Sciatic nerve (tissue), 2 donors: ENCODE measurements at regions not wholly inside any gene's neighbourhood (a gene's known extent, or its start where the extent isn't known, plus 50 kb on each side); places are given as distances from the start of the nearest gene placed in this dataset.

ENCODE experiments used
- ATAC-seq: fragments of 200-7000 bp; cut with Tn5 transposase; one replicate; pipeline ENCODE4 v1.9.1; 2020; ENCODE audit warnings: mild to moderate bottlenecking, moderate library complexity
- DNase-seq: peaks from one replicate; pipeline ENCODE4 v3.0.0-alpha.2; 2020; ENCODE audit warnings: low spot score
- intact Hi-C: fragments of 100-400 bp; cut with DNase I; formaldehyde crosslinking; loops from one replicate; pipeline ENCODE4 v1.14.2; 2022
- donor health status: DM: no; HTN: no; CAD: no.
- donor health status: DM: no; HTN: no; CAD: no.

DNA sequence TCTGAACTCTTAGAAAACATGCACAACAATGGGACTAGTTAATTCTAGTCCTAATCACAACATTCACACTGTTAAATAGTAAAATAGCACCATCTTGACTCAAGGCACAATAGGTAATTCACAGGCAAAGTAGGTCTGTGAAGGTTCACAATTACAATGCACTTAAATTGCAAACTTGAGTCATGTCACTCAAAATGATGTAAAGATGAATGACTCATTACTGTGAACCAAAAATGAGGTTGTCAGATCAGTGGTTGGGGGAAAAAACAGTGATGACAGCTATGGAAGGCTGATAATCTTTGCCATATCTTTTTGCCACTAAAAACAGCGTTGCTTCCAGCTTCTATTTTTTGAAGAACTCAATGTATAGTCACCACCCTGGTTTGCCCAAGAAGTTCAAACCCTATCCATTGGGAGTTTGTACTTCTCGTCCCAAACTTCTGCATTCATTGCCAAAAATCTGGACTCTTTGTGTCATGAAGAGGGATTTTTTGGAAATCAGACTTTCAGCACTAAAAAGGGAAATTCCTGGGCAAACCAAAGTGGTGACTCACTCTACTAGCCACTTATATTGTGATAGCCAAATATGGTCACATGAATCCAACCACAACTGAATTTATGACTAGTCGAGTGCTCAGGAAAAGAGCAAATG is 200.9 kb upstream of the TMTC4 start:
- ATAC-seq (no peak), DNase-seq (no peak)
- intact Hi-C loops, result no loop called here

DNA sequence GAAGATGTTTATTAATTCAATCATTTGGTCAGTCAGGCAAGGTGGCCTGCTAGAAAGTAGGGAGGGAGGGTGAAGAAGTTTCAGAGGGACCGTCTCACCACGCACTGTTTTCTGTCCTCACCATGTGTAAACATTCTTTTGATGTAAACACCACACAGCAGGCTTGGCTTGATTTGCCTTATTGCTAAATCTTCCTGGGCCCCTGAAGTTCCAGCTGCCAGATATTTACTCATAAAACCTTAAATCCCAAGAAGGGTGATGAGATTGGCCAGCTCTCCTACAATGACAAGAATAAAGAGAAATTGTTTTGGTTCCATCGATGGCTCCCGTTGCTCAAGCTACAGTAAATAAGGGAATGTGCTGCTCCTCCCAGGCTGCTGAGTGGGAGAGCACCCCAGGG is 198.2 kb upstream of the TMTC4 start:
- ATAC-seq (no peak), DNase-seq (no peak)
- intact Hi-C loops, result no loop called here

DNA sequence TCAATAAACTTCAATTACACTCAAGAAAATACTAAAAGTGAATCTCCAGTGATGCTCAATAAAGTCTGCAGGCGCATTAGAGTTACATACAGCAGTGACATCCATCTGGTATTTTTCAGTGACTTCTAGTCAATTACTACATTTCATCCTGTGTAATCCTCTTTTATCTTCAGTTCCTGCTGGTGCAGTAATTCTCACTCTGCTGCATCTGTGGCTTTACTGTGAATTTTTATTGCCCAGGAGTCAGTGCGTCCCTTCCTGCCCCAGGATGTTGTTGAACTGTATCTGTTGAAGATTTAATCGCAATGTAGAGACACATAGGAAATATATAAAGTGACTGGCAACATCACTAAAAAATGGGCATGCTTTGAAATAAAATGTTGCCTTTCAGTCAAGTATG is 196.3 kb upstream of the TMTC4 start:
- intact Hi-C loops, result no loop called here
- ATAC-seq, result no peak
- no peak for DNase-seq

DNA sequence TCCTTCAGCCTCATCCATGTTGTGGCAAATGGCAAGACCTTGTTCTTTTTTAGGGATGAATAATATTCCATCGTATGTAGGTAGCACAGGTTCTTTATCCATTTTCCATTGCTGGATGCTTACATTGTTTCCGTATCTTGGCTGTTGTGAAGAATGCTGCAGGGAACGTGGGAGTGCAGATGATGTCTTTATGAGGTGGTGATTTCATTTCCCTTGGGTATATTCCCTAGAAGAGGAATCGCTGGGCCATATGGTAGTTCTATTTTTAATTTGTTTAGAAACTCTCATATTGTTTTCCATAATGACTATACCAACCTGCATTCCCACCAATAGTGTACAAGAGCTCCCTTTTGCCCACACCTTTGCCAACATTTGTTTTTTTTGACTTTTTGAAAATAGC is 186.3 kb upstream of the TMTC4 start:
- DNase-seq (no peak), ATAC-seq (no peak)
- intact Hi-C loops, result no loop called here

DNA sequence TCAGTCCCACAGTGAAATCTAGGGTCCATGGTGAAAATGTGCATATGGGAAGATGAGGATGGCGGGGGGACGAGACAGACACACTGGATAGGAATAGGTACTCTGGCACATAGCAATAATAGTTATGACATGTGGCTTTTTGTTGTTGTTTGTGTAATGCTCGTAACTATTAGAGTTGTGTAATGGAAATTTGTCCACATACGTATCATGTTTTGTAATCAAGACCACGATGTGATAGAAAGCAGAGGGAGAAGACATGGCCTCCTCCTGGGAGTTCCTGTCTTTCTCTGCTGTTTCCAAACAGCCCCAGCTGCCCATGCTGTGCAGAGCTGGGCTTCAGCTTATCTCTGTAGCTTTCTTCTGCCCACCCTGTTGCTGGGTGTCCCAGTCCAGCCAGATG is 185.3 kb upstream of the TMTC4 start:
- ATAC-seq (no peak), DNase-seq (no peak)
- intact Hi-C loops, result no loop called here

DNA sequence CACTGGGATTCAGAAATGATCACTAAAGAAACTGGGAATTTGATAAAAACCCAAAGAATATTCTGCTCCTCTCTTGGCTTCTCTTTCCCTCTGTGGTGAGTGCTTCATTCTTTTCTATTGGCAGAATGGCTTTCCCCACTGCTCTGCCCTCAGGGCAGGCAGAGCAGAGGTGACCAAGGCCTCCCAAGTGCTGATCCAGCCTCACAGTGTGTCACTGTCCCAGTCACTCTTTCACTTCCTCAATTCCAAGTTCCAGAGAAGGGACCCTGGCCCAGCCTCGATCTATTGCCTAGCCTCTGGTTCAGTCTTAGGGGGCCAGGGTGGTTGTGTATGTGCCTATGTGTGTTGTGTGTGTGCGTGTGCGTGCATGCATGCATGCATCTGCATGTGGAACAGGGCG is 180.6 kb upstream of the TMTC4 start:
- intact Hi-C loops, result no loop called here
- ATAC-seq (no peak), DNase-seq (no peak)

DNA sequence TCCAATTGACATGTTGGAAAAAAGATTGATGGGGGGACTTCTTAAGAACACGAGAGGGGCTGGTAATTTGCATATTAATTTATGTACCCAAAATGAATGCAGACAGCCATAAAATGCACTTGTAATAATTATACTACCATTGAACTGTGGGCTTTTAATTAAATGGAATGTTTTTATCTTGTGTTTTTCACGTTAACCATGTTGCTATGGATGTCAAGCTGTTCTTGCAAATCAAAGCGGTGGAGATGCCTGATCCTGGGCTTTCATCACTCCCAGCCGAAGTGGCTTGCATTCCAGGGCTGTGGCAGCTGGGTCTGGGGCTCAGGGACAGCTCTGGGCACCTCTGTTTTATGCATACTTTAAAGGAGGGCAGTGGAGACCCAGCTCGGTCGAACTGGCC is 179.4 kb upstream of the TMTC4 start:
- ATAC-seq (no peak), DNase-seq (no peak)
- intact Hi-C loops, result no loop called here

DNA sequence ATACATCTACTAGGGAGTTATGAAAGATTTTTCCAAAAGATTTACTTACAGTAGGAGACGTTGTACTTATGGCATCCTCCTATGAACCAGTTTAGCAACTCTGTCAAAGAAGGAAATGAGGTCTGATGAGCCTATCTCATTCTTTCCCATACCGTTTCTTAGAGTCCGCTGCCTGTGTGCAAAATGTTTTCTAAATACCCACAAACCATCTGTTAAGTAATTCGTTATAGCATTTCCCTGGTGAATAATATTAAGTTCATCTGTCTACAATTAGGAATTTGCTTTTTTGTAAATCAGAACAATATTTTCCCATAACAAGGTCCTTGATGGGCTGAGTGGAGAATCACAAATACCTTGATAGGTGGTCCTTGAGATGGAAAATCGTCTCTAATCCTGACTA is 178.8 kb upstream of the TMTC4 start:
- ATAC-seq, result no peak
- DNase-seq, result no peak
- intact Hi-C loops, result no loop called here

DNA sequence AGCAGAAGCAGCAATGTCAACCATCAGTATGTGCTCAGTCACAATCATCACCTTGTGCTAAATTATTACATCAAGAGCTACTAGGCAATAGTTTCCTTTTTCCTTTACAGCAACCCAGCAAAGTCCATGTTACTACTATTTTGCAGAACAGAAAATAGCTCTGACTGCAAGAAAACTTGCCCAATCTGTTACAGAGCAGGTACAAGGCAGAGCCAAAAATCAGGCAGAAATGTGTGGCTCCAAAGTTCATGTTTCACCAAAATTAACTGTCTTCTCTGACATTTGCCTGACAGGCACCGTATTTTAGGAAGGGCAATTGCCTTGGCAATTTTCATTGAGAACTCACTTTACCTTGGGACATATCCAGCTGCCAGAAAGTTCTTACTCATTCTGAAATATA is 177.6 kb upstream of the TMTC4 start:
- ATAC-seq (no peak), DNase-seq (no peak)
- intact Hi-C loops, result no loop called here

DNA sequence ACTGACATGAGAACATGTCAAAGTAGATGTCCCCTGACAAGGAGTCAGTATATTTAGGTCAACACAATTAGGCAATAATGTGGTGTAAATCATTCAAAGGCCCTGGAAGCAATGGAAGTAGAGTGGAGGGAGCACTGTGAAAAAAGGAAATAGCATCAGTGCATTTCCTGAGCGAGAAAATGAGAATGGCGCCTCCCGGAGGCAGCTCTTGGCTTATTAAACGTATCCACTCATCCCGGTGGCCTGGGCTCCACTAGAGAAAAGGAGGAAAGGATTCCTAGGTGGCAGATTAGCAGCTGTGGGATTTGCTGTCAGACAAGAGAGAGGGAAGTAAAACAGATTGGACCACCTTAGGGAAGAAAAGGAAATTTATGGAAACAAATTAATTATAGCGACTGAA is 173.7 kb upstream of the TMTC4 start:
- no peak for DNase-seq
- ATAC-seq, result no peak
- intact Hi-C loops, result no loop called here

DNA sequence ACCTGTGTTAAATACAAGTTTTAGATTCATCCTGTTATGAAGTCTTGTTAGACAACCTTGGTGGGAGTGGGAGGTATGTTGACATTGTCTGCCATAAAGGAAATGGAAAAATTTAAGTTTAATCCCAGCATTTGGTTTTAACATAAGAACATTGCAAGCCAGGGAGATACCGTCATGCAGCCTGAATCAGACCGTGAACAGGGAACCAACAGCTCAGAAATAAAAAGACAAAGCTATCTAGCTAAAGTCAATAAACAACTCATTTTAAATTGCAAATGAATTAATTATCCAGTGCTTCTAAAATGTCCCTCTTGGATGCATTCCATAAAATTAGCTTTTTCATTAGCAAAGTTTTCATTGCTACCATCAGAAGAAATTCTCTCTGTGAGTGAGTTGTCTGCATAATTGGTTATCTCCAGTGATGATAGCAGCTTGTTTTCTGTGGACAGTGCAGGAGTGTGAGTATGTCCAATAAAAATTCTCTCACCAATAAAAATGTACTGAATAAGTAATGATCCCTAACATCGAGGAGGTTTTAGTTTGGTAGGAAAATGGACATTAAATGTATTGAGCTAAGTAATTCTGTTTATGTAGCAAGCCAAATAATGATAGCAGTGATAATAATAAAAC is 170.6 kb upstream of the TMTC4 start:
- ATAC-seq (no peak), DNase-seq (no peak)
- intact Hi-C loops, result no loop called here

DNA sequence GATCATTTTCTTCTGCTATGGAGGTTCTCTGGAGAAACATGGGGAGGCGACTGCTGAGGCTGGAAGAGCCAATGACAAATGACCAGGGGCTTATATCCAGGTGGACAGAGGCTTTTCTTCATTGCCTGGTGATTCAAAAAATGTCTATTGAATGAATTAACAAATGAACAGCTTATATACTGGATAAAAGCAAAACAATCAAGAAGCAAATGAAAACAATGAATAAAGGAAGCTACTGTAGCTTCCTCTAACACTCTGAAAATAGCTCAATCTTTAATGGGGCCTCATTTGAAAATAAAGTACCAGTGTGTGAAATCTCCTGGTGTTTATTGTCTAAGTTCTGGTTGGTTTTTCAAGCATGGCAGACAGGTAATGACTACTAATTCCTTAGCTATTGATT is 167.5 kb upstream of the TMTC4 start:
- DNase-seq, result no peak
- intact Hi-C loops, result no loop called here
- ATAC-seq, result no peak

DNA sequence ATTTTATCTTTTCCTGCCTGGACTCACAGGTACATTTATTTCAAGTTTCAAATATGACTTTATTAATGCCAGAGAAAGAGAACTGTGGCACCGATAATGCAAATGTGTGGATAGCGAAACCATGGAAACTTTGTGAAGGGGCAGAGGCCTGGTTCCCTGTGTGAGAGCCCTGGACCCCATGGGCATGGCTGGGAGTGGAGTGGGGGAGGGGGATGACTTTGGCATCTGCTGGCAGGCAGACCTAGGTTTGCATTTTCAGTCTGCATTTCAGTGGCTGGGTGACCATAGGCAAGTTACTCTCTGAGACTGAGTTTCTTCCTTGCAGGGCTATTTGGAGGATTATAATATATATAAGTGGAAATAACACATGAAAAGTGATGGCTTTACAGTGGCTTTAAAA is 163.8 kb upstream of the TMTC4 start:
- ATAC-seq (no peak), DNase-seq (no peak)
- intact Hi-C loops, result no loop called here

DNA sequence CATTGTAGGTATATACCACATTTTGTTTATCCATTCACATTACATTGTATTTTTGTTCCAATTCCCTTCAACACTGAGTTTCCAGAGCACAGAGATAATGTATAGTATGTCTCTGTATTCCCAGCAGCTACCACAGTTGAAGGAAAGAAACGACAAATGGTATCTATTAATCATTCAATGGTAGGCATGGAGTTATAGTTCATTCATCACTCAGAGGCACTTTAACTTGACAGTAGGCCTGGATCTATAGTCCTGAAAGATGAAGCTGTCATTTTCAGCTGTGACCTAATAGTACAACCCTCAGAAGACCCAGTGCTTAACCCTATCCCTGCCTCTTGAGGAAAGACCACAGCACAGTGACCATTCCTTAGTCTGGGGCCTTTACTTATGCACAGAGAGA is 163.0 kb upstream of the TMTC4 start:
- intact Hi-C loops, result no loop called here
- no peak for ATAC-seq
- DNase-seq, result no peak

DNA sequence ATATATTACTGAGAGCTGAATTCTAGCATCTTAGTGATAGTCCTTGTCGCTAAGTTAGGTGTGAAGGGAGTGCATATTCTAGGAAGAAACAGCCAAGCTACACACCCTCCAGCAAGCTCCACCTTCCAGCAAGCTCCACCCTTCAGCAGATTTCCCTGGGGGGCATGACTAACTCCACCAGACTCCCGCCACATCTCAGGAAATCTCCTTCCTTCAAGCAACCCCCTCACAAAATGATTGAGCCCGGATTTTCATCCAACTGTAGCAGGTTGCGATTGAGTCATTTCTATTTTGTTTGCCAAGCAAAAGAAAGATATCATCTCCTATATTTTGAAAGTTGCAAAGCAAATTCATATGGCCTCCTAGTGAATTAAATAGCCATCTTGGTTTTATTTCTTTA is 162.1 kb upstream of the TMTC4 start:
- ATAC-seq, result no peak
- no peak for DNase-seq
- intact Hi-C loops, result no loop called here

DNA sequence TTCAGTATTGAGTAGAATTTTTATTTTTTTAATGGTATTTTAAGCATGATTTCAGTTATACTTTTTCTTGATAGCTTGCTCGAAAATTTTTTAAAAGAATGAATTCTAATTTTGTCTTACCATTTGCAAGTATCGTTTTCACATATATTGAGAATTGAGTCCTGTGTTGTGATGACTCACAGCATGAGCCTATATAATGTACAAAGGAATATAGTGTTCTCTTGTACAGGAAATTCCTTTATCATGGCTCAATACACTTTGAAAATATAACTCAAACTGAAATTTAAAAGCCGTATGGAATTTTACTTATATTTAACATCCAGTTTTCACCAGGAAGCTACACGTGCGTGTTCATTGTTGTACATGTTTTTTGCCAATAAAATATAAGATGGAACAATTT is 161.1 kb upstream of the TMTC4 start:
- no peak for DNase-seq
- intact Hi-C loops, result no loop called here

DNA sequence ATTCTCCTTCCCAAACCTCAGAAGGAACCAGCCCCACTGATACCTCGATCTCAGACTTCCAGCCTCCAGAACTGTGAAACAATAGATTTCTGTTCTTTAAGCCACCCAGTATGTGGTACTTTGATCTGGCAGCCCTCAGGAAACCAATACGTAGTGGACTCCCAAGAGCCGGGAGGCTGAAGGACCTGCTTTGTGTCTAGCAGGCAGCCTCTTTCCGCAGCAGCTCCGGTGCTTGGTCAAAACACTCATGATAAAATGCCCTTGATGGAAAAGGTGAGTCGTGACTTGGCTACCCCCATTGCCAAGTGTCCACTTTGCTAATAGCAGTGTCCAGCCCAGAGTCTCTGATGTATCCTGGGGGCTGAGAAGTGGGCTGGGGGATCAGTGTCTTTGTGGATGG is 158.8 kb upstream of the TMTC4 start:
- intact Hi-C loops, result no loop called here
- DNase-seq, result no peak
- no peak for ATAC-seq

More for the DNA sequence above, 161.1 kb upstream of the TMTC4 start:
- no peak for ATAC-seq

DNA sequence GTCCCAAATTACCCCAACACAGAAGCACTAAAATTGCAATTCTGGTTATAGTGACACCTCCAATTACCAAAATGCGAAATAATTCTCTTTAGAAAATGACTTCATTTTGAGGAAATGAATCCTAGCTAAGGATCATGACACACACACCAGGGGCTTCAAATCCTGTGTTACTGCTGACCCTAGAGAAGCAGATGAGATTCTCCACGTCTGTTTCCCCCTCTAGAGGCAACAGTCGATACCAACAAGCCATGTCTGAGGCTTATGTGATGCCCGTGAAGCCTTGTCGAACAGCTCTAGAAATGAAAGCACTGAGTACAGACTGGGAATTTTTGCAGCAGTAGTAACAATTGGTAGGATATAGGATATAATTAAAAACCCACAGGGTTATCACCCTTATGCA is 153.6 kb upstream of the TMTC4 start:
- no peak for ATAC-seq
- intact Hi-C loops, result no loop called here
- no peak for DNase-seq

DNA sequence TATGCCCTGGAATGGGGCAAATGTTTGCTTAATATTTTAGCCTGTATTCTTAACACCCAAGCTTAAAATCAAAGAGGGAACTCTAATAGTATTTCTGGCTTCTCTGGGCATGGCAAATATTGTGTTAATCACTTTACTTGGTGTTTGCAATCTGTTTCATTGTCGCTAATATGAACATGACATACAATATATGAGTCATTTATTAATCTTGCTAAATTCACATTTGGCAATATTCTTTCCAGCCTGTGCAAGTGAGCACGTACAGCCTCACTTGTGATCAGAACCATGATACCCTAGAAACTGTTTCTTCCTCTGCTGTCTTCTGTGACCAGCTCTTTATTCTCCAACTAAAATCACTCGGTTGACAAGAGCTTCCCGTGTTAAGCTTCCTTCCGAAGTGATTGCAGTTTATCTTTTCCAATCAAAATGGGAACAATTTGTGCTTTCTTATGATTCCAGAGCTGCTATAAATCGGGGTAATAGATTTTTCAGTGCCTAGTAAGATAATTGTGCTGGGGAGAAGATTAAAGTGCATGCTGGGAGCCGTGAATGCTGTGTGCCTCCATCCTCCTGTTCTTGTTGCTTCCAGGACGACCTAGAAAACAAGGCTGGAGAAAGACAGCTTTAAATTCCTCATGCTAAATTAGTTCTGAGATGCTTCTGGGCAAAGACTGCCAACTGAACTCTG is 153.0 kb upstream of the TMTC4 start:
- intact Hi-C loops, result no loop called here
- ATAC-seq (no peak), DNase-seq (no peak)

DNA sequence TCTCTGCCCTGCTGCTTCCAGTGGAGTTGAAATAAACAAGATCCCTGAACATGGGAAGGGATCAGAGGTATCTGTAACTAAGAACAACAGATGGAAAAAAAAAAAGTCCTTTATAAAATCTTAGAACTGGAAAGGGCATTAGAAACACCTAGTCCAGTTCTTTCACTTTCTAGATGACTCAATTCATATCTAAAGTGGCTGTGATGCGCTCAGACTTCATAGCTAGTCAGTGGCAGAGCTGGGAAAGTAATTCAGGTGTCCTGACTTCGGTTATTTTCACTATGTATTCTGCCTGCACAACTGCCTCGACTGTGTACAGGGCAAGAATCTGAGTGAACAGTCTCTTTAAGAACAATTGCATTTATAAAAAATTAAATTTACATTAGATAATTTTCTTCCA is 151.8 kb upstream of the TMTC4 start:
- ATAC-seq (no peak), DNase-seq (no peak)
- intact Hi-C loops, result no loop called here

DNA sequence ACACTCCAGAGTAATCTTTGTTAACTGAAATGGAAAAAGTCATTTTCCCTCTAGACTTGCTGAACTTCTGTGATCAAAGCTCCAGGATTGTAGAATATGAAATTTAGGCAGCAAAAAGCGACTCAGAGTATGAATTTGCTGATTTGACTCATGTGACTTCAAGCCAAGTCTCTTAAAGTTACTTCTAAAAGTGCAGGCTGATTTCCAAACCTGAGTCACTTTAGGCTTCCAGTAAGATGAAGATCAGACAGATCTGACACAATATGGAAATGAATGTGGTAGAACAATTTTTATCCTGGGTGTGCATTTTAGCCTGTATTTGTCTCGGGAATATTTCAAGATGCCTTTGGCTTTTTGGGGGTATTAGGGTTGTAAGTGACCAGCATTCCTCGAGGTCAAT is 151.0 kb upstream of the TMTC4 start:
- ATAC-seq, result no peak
- intact Hi-C loops, result no loop called here
- DNase-seq, result no peak
